IPS-NIHi7 (cell line): ENCODE measurements at regions not wholly inside any gene's neighbourhood (a gene's known extent, or its start where the extent isn't known, plus 50 kb on each side); places are given as distances from the start of the nearest gene placed in this dataset.
"Not testable (repeated sequence)": the region's sequence is repeated elsewhere in the genome, so short reads cannot be mapped to it uniquely, and the experiment has no call there.

ENCODE experiments used
- DNase-seq: peaks from one replicate; pipeline ENCODE4 v3.0.0; 2012; ENCODE audit warnings: mixed read lengths; ENCODE audit errors: extremely low spot score

- DNase-seq: no peak
Observed at GRCh38 chr19:14328406-14328805, 52.8 kb upstream of the ADGRE5 start.

GRCh38 chr19:14327061-14327460, 54.2 kb upstream of the ADGRE5 start:
- DNase-seq: not testable (repeated sequence)

- no peak for DNase-seq
Observed at GRCh38 chr19:14325863-14326262, 55.4 kb upstream of the ADGRE5 start.

- no peak for DNase-seq
Observed at GRCh38 chr19:14325134-14325533, 56.1 kb upstream of the ADGRE5 start.

- DNase-seq: no peak
Observed at GRCh38 chr19:14322889-14323463, 58.3 kb upstream of the ADGRE5 start.

- no peak for DNase-seq
Observed at GRCh38 chr19:14320253-14320652, 61.0 kb upstream of the ADGRE5 start.

GRCh38 chr19:14319720-14320119, 61.5 kb upstream of the ADGRE5 start:
- not testable (repeated sequence) for DNase-seq

GRCh38 chr19:14318873-14319272, 62.4 kb upstream of the ADGRE5 start:
- peak; percentile 81 for DNase-seq

- DNase-seq: no peak
Observed at GRCh38 chr19:14317157-14317556, 64.1 kb upstream of the ADGRE5 start.

GRCh38 chr19:14315433-14315832, 65.8 kb upstream of the ADGRE5 start:
- no peak for DNase-seq

- no peak for DNase-seq
Observed at GRCh38 chr19:14310055-14310454, 71.2 kb upstream of the ADGRE5 start.

GRCh38 chr19:14305706-14306105, 75.5 kb upstream of the ADGRE5 start:
- DNase-seq: no peak

GRCh38 chr19:14301150-14301549, 80.1 kb upstream of the ADGRE5 start:
- no peak for DNase-seq

- no peak for DNase-seq
Observed at GRCh38 chr19:14300303-14300702, 80.9 kb upstream of the ADGRE5 start.

GRCh38 chr19:14299224-14299827, 81.9 kb upstream of the ADGRE5 start:
- not testable (repeated sequence) for DNase-seq

- DNase-seq: not testable (repeated sequence)
Observed at GRCh38 chr19:14297883-14298576, 83.2 kb upstream of the ADGRE5 start.

- DNase-seq: peak; percentile 69
Observed at GRCh38 chr19:14294974-14295373, 86.3 kb upstream of the ADGRE5 start.

- DNase-seq: not testable (repeated sequence)
Observed at GRCh38 chr19:14293816-14294170, 87.5 kb upstream of the ADGRE5 start.

GRCh38 chr19:14293101-14293815, 87.3 kb upstream of the ADGRL1 start:
- DNase-seq: peak; percentile 81

GRCh38 chr19:14289810-14290209, 83.8 kb upstream of the ADGRL1 start:
- not testable (repeated sequence) for DNase-seq

GRCh38 chr19:14287837-14288236, 81.9 kb upstream of the ADGRL1 start:
- DNase-seq: not testable (repeated sequence)

GRCh38 chr19:14286594-14286993, 80.6 kb upstream of the ADGRL1 start:
- DNase-seq: not testable (repeated sequence)

- not testable (repeated sequence) for DNase-seq
Observed at GRCh38 chr19:14285726-14286125, 79.8 kb upstream of the ADGRL1 start.
